ENCODE measurements at regions not wholly inside any gene's neighbourhood (a gene's known extent, or its start where the extent isn't known, plus 50 kb on each side); places are given as distances from the start of the nearest gene placed in this dataset.

DNA sequence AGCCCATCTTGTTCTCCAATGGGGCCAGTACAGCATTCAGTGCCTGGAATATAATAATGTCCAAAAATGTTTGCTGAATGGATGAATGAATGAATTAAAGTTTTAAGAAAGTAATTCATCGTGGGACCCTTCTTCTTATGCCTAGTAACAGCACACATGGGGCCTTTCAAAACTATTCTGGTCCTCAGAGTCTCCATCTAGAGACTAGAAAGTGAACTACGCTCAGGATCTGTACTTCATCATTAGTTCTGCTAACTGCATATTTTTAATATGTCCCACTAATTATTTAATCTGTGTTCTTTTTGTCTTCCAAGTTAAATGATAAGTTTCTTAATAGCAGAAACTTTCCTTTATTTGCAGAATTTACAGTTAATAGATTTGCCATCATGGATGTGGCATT is 172.5 kb downstream of the SMAD2 start:
- no peak for DNase-seq (ENCODE audit: low read depth in 1 of 2, low spot score in 1 of 2)

DNA sequence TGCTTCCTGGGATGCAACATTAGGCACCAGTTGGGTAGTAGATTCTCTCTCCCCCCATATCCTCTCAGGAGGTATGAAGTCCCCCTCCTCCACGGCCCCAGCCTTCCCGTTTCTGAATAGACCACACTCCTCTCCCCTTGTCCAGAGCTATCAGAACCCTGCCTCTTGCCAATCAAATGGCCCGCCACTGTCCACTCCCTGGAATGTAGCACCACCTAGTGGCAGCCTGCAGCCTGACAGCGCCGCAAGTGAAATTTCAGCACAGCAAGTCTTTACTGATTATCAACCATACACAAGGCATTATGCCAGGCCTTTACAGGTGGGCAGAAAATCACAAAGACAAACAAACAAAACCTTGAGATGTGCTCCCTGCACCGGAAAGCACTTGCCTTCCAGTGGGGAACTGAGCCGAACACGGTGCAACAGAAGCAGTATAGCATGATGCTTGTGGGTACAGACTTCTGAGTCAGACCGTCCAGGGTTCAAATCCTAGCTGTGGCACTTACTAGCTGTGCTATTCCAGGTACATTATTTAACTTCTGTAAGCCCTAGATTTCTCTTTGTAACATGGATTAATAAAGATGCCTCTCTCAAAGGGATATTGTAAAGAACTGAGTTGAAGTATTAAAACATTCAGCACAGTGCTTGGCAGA is 174.0 kb downstream of the SMAD2 start:
- no peak for DNase-seq (ENCODE audit: low read depth in 1 of 2, low spot score in 1 of 2)

DNA sequence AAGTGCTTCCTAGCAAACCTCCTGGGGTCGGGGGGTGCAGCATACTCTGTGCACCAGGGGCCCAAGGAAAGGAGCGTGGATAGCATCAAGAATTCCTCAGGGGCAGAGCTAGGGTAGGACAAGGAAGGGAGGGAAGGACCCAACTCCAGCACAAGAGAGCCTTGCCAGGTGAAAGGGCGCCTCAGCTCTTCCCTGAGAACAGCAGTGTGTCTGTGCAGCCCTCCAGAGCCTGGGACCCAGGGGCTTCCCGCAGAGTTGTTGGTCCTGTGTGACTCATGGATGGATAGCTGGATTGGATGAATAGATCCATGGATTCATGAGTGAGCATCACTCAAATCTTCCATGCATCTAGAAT is 175.4 kb downstream of the SMAD2 start:
- DNase-seq (ENCODE audit: low read depth in 1 of 2, low spot score in 1 of 2) = no peak

DNA sequence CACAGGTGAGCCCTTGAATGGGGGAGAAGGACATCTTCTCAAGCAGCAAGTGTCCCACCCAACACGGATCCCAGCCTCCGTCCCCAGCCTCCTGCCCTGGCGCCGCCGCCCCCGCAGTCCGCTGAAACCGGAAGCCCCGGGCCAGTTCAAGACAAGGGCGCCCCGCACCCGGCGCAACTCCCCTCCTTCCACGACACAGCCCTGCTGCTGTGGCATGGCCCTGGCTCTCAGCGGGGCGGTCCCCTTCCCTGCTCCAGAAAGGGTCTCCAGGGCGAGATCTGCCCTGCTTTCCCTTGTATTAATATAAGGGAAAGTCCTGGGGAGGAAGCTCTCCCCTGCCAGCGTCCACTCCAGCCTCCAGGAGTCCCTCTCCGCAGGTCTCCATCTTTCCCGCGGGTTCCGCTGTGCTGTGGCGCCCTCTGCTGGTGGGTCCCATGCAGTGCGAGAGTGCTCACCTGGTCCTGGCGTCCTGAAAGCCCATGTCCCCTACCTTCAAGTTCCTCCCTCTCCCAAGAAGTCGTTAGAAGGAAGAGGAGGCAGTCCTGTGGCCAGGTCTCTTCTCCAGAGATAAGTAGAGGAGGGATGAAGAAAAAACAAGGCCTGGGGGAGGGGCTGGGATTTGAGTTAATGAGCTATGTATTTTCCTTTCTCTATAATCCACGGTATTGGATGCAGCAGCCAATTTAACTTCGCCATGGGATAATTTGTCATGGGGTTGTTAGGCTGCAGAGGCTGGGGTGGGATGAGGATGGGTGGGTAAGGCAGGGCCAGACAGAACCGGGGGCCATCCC is 176.0 kb downstream of the SMAD2 start:
- DNase-seq (ENCODE audit: low read depth in 1 of 2, low spot score in 1 of 2) = peak; percentile 18 to 30

DNA sequence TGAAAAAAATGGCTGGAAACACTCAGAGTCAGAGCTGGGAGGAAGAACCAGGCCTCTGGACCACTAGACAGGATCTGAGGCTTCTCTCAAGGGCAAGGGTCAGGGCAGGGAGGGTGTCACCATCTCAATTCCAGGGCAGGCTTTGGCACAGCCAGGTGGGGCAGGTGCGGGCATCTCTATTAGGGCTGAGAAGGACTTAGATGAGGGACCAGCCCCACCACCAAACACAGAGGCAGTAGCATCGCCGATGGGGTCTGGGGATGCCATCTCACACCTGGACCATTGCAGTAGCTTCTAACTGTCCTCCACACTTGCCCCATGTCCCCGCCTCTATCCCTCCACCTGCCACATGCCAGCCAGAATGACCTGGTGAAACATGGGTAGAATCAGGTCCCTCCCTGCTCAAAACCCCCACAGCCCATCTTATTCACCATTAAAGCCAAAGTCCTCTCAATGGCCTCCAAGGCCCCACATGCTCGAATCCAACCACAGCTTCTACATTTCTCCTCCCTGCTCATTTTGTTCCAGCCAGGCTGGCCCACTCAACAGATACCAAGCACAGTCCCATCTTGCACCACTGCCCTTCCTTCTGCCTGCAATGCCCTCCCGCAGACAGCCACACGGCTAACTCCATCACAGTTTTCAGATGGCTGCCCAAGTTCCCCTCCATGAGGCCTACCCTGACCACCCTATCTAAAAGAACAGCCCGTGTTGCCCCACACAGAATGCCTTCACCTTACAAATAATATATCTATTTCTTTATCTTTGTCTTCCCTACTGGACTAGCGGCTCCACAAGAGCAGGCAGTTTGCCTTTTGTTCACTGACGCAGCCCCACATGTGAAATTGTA is 177.4 kb downstream of the SMAD2 start:
- DNase-seq (ENCODE audit: low read depth in 1 of 2, low spot score in 1 of 2) = no peak

DNA sequence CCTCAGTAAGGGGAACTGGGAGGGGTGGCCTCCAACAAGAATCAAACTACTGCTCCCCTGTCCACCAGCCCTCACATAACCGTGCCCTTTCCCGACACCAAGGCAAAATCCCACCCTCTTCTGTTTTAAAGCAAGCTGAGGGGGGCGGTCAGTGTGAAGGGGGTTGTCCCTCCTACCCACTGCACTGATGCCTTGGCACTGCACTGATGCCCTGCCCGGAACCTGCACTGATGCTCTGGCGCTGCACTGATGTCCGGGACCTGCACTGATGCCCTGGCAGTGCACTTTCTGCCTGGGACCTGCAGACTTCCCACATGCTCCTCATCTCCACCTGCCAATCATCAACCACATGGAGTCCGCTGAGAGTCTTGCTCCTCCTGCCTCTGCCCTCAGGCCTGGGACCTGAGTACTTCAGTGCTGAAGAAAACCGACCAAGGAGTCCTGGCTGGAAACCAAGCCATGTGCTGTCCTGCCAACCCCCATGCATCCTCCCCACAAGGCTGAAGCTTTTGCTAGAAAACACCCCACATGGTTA is 179.5 kb downstream of the SMAD2 start:
- DNase-seq (ENCODE audit: low read depth in 1 of 2, low spot score in 1 of 2) = no peak

DNA sequence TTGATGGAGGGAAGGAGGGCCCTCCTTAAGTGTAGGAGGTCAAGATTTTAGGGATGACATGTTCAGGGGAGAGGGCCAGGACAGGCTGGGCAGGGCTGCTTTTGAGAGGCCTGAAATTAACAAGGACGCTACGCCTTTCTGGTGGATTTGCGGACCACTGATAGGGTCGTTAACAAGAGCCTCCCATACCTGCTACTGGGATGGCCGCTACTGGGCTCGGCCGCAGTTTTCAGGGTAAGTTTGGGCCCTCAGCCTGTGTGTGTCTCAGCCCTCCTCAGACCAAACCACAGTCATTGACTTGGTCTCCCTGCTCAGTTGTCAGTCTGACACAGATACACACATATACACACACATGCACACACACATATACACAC is 180.9 kb downstream of the SMAD2 start:
- no peak for DNase-seq (ENCODE audit: low read depth in 1 of 2, low spot score in 1 of 2)

DNA sequence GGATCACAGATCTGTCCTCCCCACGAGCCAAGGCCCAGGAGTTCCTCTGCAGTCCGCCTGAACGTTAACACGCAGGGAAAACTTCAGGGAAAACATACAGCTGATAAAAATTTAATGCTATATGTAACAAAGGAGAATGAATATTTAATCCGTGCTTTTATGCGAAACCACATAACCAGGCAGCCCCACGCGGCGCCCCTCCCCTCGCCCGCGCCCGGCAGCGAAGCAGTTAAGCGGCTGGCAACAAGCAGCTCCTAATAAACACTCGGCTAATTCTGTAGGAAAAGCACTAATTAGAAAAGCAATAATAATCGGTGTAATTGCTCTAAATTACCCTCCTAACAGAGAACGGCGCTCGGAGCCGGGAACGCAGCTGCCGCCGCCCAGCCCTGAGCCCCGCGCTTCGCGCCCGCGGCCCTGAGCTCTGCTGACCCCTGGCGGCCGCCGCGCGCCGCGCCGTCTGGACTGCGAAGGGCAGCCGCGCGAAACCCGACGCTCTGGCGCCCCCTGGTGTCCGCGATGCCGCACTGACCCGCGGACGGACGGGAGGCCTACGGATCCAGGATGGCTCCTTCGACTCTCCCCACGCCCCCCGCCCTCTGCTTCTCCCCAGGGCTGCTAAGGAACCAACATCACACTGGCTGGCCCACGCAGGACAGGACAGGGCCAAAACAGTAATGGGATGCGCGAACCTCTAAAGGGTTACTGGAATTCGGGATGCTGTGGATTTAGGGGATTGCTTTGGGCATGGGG is 181.4 kb downstream of the SMAD2 start:
- DNase-seq (ENCODE audit: low read depth in 1 of 2, low spot score in 1 of 2) = peak; percentile 67 to 77

DNA sequence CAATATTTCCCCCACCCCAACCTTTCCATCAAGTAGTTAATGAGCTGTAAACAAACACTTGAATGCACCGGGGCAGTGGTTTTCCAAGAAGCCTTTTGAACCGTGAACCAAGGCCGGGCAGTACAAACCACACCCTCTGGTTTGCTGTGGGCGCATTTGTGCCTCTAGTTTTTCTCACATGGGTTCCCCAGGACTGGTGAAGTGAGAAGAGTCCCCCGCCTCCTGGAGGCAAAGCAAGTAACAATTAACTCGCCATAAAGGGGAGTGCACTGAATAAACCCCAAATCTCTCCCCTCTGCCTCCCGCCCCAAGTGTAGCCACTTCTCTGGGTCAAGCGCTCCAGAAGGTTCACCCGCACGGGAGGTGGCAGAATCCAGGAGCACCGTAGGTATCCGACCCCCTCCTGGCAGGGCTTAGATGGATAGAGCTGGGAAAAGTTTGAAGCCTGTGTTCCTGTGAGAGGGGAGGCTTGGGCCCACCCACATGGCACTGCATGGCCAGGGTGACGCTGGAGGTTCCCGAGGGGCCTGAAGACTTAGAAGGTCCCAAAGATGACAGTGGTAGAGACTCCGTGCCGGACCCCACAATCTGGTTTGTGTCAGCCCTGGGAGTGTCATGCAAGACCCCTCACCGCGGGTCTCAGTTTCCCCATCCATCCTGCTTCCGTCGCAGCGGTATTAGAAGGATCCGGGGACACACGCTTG is 182.2 kb downstream of the SMAD2 start:
- DNase-seq (ENCODE audit: low read depth in 1 of 2, low spot score in 1 of 2) = no peak

DNA sequence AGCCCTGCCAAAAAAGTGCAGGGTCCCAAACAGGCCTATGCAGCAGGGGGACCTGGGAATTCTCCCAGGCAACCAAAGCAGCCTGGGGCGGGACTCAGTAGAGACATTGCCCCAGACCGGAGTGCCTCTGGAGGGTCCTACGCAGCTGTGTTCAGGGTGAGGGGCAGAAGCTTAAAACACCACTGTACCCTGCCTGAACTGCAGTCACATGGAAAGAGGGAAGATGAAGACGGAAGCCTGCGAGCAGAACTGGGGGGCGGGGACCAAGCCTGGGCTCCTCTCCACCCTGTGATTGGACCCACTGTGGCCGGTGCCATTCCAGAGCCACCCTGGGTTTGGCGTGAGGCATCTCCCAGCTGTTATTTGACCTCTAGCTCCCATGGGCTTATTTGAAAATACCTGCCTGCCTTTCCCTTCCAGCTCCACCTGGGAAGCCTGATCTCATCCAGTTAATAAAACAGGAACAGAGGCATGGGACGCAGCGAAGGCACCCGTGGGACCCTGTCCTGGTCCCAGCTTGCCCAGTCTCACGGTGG is 183.1 kb downstream of the SMAD2 start:
- no peak for DNase-seq (ENCODE audit: low read depth in 1 of 2, low spot score in 1 of 2)

DNA sequence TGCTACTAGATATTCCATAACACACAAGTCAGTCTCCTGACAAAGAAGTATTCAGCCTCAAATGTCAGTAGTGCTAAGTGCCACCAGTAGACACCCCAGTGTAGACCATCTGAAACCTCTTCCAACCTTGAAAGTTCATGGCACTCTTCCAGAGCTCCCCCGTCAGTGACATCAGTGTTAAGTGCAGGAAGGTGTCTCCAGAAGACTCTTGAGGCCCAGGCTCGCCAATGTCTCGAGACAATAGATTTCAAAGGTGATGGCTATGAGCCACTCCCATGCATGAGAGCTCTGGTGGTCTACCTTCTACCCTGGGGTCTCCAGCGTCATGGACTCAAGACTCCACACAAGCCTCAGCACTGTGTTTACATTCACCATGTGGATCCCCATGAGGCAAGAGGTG is 183.8 kb downstream of the SMAD2 start:
- no peak for DNase-seq (ENCODE audit: low read depth in 1 of 2, low spot score in 1 of 2)

DNA sequence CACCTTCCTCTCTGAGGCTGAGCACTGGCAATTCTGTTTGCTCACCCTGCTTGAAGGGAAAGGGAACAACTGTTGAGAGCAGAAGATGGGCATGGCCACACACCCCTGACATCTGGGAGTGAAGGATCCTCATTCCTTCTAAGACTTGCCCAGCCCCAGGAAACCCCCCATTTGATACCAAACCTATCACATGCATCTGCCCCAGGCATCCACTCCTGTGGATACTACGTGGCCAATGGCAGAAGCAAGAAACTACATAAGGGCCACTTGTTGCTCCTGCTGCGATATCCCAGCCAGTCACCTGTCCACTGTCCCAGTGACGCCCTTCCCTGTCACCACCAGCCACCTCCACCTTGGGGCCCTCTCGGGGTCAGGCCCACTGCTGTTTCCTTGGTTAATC is 185.2 kb downstream of the SMAD2 start:
- DNase-seq (ENCODE audit: low read depth in 1 of 2, low spot score in 1 of 2) = no peak

DNA sequence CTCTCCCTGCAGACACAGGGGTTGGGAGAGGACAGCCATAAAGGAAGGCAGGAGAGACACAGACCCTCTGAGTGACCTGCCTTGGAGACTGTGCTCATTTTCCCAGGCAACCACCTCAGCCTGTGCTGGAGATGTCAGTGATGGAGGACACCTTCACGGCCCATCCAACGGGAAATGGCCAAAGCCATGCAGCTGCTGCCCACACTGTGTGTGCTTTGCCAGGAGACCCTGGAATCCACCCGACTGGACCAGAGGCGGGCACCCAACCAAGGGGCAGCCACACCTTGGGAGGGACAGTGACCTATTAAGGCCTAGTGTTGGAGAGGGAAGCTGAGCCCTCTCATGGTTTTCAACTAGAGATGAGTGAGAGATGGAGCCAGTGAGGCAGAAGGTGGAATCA is 192.5 kb downstream of the SMAD2 start:
- no peak for DNase-seq (ENCODE audit: low read depth in 1 of 2, low spot score in 1 of 2)

DNA sequence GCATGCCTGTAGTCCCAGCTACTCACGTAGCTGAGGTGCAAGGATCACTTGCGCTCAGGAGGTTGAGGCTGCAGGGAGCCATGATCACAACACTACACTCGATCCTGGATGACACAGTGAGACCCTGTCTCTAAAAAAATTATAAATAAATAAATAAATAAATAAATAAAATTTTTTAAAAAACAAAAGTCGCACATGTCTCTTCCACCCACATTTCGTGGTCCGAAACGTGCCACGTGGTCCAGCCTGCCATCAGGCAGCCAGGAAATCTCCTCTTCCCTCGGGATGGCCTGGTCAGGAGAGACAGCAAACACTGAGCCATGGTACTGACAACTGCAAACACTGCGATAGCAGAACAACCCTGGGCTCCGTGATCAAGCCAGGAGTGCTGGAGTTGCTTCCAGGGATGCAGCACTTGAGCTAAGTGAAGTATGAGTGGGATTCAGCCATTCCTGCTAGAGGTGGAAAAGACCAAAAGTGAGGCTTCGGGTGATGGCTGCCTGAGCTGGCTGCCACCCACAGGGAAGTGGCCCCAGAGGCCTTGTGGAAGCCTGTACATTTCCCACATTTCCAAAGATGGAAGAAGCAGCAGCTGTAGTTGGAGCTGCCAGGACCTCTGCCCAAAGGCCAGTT is 193.1 kb downstream of the SMAD2 start:
- no peak for DNase-seq (ENCODE audit: low read depth in 1 of 2, low spot score in 1 of 2)

DNA sequence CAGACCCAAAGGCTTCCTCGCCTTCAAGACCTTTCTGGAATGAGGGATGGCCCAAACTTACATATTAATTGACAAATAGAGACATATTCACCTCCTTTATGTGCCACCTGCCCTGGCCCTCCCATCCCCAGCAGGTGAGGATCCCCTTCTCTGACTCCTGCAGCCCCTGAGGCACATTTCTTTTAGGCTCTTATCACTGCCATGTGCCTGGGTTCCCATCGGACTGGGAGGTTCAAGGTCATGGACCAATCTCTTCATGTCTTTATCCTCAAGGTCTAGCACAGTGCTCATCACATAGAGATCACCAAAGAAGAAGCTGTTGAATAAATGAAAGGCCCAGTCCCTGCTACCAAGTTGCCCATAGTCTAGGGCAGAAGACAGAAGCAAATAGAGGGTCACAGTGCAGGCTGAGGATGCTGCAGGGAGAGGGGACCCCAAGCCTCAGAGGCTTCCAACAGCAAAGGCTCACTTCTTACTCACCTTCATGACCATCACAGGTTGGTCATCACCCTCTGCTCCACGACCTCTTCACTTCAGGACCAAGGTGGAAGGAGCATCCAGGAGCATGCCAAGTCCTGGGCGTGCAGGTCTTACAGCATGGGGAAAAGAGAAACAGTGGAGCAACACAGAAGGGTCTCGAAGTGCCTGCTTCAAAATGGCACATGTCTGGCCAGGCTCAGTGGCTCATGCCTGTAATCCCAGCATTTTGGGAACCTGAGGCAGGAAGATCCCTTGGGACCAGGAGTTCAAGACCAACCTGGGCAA is 193.9 kb downstream of the SMAD2 start:
- no peak for DNase-seq (ENCODE audit: low read depth in 1 of 2, low spot score in 1 of 2)

DNA sequence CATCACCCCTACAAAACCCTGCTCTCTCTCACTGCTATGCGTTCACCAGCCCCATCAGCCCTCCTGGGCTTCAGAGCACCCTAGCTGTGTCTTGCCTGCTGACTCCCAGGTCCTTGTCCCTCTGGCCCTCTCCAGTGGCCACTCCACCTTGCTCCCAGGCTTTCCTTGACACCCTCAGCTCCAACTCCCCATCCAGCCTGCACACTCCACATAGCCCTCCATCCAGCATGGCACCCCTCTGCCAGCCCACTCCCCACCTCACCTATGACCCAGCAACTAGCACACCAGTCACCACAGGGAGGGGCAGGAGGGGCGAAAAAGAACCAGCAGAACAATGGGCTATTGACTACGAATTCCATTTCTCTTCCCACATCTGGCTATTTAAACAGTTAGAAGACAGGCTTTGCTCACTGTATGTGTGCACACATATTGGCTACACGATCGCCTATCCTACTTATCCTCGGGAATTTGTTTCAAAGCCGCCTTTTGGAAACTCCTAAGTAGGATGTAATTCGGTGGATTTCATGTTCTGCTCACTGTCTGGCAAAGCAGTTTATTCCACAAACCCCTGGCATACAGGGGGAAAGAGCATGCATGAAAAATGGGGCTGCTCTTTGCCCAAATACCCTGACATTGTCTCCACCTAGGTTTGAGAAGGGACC is 195.3 kb downstream of the SMAD2 start:
- DNase-seq (ENCODE audit: low read depth in 1 of 2, low spot score in 1 of 2) = no peak

DNA sequence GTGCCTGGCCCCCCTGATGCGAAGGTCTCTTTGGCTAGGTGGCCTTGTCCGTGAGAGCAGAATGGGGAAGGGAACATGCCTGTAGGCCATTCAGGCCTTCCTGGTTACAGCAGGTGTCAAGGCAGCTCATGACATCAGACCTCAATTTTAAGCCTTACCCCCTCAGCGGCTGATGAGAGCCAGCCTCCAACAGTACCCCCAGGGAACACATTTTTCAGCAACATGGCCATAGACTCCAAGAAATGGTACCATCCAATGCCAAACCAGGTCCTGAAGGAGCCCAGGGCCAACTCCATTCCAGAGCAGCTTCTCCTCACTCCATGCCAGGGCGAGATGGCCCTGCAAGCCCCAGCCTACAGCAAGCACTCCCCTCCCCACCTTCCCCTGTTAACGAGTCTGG is 199.2 kb downstream of the SMAD2 start:
- no peak for DNase-seq (ENCODE audit: low read depth in 1 of 2, low spot score in 1 of 2)

DNA sequence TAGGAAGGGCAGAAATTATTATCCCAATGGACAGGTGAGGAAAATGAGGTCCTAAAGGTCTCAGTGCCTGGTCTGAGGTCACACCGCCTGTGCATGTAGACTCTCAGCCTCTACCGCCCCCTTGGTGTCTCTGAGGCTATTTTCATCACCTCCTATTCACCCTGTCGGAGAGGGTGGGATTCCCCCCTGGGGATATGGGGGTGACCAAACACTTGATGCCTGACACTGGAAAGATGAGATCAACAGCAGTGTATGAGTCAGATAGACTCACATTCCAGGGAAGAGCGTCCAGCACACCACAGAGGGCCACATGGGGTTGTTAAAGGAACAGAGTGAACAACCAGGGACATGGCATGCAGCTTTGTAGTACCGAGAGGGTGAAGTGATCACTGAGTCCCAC is 199.7 kb downstream of the SMAD2 start:
- DNase-seq (ENCODE audit: low read depth in 1 of 2, low spot score in 1 of 2) = no peak

DNA sequence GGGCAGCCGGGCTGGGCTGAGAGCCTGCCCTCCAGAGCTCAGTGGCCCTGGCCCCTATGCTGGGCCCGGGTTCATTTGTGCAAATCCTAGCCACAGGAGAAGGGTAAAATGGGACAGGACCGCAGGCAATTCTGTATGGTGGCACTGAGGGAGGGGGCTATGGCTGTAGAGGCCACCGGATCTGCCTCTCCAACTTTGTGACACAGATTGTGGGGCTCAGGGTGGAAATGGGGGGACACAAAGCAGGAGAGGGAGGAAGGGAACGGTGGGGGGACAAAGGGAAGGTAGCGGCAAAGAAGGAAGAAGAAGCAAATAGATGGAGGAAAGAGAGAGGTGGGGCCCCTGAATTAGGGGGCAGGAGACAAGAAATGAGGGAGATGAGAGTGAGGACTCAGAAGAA is 201.1 kb downstream of the SMAD2 start:
- no peak for DNase-seq (ENCODE audit: low read depth in 1 of 2, low spot score in 1 of 2)
